Neuron (in vitro differentiated cells): ENCODE measurements at regions not wholly inside any gene's neighbourhood (a gene's known extent, or its start where the extent isn't known, plus 50 kb on each side); places are given as distances from the start of the nearest gene placed in this dataset.

ENCODE experiments used
- H2AFZ ChIP-seq: one replicate; pipeline ENCODE4 v1.6.1; 2013; ENCODE audit warnings: low read depth, mild to moderate bottlenecking, inconsistent platforms, low read length, moderate library complexity
- H3K27me3 ChIP-seq: one replicate; pipeline ENCODE4 v1.6.1; 2013; ENCODE audit warnings: low read length; ENCODE audit not compliant: insufficient read depth
- H3K36me3 ChIP-seq: one replicate; pipeline ENCODE4 v1.6.1; 2013; ENCODE audit warnings: low read length; ENCODE audit not compliant: insufficient read depth
- H3K4me1 ChIP-seq: one replicate; pipeline ENCODE4 v1.6.1; 2013; ENCODE audit warnings: low read length; ENCODE audit not compliant: insufficient read depth
- H3K4me3 ChIP-seq: 2 replicates; pipeline ENCODE4 v1.5.1; 2013; ENCODE audit warnings: mild to moderate bottlenecking, low read length, moderate library complexity
- H3K9me3 ChIP-seq: one replicate; pipeline ENCODE4 v1.6.1; 2013; ENCODE audit warnings: low read length

GRCh38 chr20:40584130-40584809, 104.8 kb downstream of the MAFB start:
- Histone ChIP-seq H2AFZ (no peak overlapping the region), H3K4me3 (no peak overlapping the region), H3K36me3 (no peaks in the 10 kb centered on the region), H3K4me1 (no peaks in the 10 kb centered on the region), H3K9me3 (no peaks in the 10 kb centered on the region), H3K27me3 (no peaks in the 10 kb centered on the region)

- Histone ChIP-seq H2AFZ (no peak overlapping the region), H3K4me3 (no peak overlapping the region), H3K27me3 (no peaks in the 10 kb centered on the region), H3K4me1 (no peaks in the 10 kb centered on the region), H3K36me3 (no peaks in the 10 kb centered on the region), H3K9me3 (no peaks in the 10 kb centered on the region)
These were observed 105.4 kb downstream of the MAFB start for GRCh38 chr20:40583636-40584035.

- H3K36me3 ChIP-seq = no peaks in the 10 kb centered on the region
- H3K4me1 ChIP-seq = no peaks in the 10 kb centered on the region
- H3K9me3 ChIP-seq = no peaks in the 10 kb centered on the region
- no peak overlapping the region for H2AFZ ChIP-seq
- no peaks in the 10 kb centered on the region for H3K27me3 ChIP-seq
- H3K4me3 ChIP-seq = no peak overlapping the region
These were observed 105.8 kb downstream of the MAFB start for GRCh38 chr20:40583205-40583604.

GRCh38 chr20:40582531-40582930, 106.5 kb downstream of the MAFB start:
- Histone ChIP-seq H3K27me3 (no peaks in the 10 kb centered on the region), H3K4me1 (no peaks in the 10 kb centered on the region), H2AFZ (no peak overlapping the region), H3K9me3 (no peaks in the 10 kb centered on the region), H3K36me3 (no peaks in the 10 kb centered on the region), H3K4me3 (no peak overlapping the region)

- Histone ChIP-seq H2AFZ (no peak overlapping the region), H3K27me3 (no peaks in the 10 kb centered on the region), H3K4me1 (no peaks in the 10 kb centered on the region), H3K36me3 (no peaks in the 10 kb centered on the region), H3K9me3 (no peaks in the 10 kb centered on the region), H3K4me3 (no peak overlapping the region)
These were observed 109.3 kb downstream of the MAFB start for GRCh38 chr20:40579701-40580100.

GRCh38 chr20:40578961-40579360, 110.1 kb downstream of the MAFB start:
- H3K4me3 ChIP-seq = no peak overlapping the region
- no peaks in the 10 kb centered on the region for H3K9me3 ChIP-seq
- no peaks in the 10 kb centered on the region for H3K36me3 ChIP-seq
- H3K27me3 ChIP-seq = no peaks in the 10 kb centered on the region
- no peaks in the 10 kb centered on the region for H3K4me1 ChIP-seq
- H2AFZ ChIP-seq = no peak overlapping the region

- Histone ChIP-seq H3K9me3 (no peaks in the 10 kb centered on the region), H3K4me3 (no peak overlapping the region), H3K36me3 (no peaks in the 10 kb centered on the region), H3K4me1 (no peaks in the 10 kb centered on the region), H3K27me3 (no peaks in the 10 kb centered on the region), H2AFZ (no peak overlapping the region)
These were observed 113.2 kb downstream of the MAFB start for GRCh38 chr20:40575851-40576250.

- no peak overlapping the region for H2AFZ ChIP-seq
- no peaks in the 10 kb centered on the region for H3K9me3 ChIP-seq
- H3K36me3 ChIP-seq = no peaks in the 10 kb centered on the region
- no peak overlapping the region for H3K4me3 ChIP-seq
- no peaks in the 10 kb centered on the region for H3K27me3 ChIP-seq
- no peaks in the 10 kb centered on the region for H3K4me1 ChIP-seq
These were observed 116.8 kb downstream of the MAFB start for GRCh38 chr20:40572251-40572650.

- Histone ChIP-seq H3K27me3 (no peaks in the 10 kb centered on the region), H3K9me3 (no peaks in the 10 kb centered on the region), H3K4me1 (no peaks in the 10 kb centered on the region), H3K36me3 (no peaks in the 10 kb centered on the region), H2AFZ (no peak overlapping the region), H3K4me3 (no peak overlapping the region)
These were observed 117.4 kb downstream of the MAFB start for GRCh38 chr20:40571639-40572038.

GRCh38 chr20:40568200-40568599, 120.8 kb downstream of the MAFB start:
- H3K9me3 ChIP-seq = no peaks in the 10 kb centered on the region
- H3K4me3 ChIP-seq = no peak overlapping the region
- H3K36me3 ChIP-seq = no peaks in the 10 kb centered on the region

GRCh38 chr20:40565682-40566040, 123.4 kb downstream of the MAFB start:
- H3K4me1 ChIP-seq = no peaks in the 10 kb centered on the region
- no peak overlapping the region for H2AFZ ChIP-seq
- no peaks in the 10 kb centered on the region for H3K27me3 ChIP-seq
- H3K36me3 ChIP-seq = no peaks in the 10 kb centered on the region
- H3K9me3 ChIP-seq = no peaks in the 10 kb centered on the region
- no peak overlapping the region for H3K4me3 ChIP-seq

More at GRCh38 chr20:40568200-40568599, 120.8 kb downstream of the MAFB start:
- no peaks in the 10 kb centered on the region for H3K4me1 ChIP-seq
- H2AFZ ChIP-seq = no peak overlapping the region
- H3K27me3 ChIP-seq = no peaks in the 10 kb centered on the region

- Histone ChIP-seq H3K27me3 (no peaks in the 10 kb centered on the region), H3K9me3 (no peaks in the 10 kb centered on the region), H3K4me1 (no peaks in the 10 kb centered on the region), H3K4me3 (no peak overlapping the region), H3K36me3 (no peaks in the 10 kb centered on the region), H2AFZ (no peak overlapping the region)
These were observed 123.9 kb downstream of the MAFB start for GRCh38 chr20:40565001-40565681.

GRCh38 chr20:40563296-40563950, 125.6 kb downstream of the MAFB start:
- Histone ChIP-seq H2AFZ (no peak overlapping the region), H3K36me3 (no peaks in the 10 kb centered on the region), H3K4me3 (no peak overlapping the region), H3K4me1 (no peaks in the 10 kb centered on the region), H3K9me3 (no peaks in the 10 kb centered on the region), H3K27me3 (no peaks in the 10 kb centered on the region)
